Uterus (tissue), 3 donors: ENCODE measurements at regions not wholly inside any gene's neighbourhood (a gene's known extent, or its start where the extent isn't known, plus 50 kb on each side); places are given as distances from the start of the nearest gene placed in this dataset.

Source experiments
- DNase-seq, 2 donors: peaks; one replicate each; pipeline ENCODE4 v3.0.0-alpha.2; 2019 to 2020
- H3K27ac ChIP-seq, 2 donors: fragments of 200-600 bp; sonication (generic); 1 replicate in 1 of 2; 2 replicates in 1 of 2; pipeline ENCODE4 v1.5.1; 2016 to 2018
- H3K27me3 ChIP-seq, 2 donors: fragments of 200-600 bp; sonication (generic); one replicate each; pipeline ENCODE4 v1.5.1; 2018 to 2019; ENCODE audit warnings: control low read depth in 1 of 2
- H3K36me3 ChIP-seq, 2 donors: fragments of 200-600 bp; sonication (generic); one replicate each; pipeline ENCODE4 v1.5.1; 2019; ENCODE audit warnings: control low read depth in 1 of 2
- H3K4me1 ChIP-seq, 2 donors: fragments of 200-600 bp; sonication (generic); one replicate each; pipeline ENCODE4 v1.5.1; 2018 to 2019; ENCODE audit warnings: control low read depth in 1 of 2
- H3K4me3 ChIP-seq, 2 donors: fragments of 200-600 bp; sonication (generic); 1 replicate in 1 of 2; 2 replicates in 1 of 2; pipeline ENCODE4 v1.5.1; 2018 to 2019; ENCODE audit warnings: mild to moderate bottlenecking in 1 of 2
- H3K9me3 ChIP-seq, 2 donors: fragments of 200-600 bp; sonication (generic); one replicate each; pipeline ENCODE4 v1.5.1; 2019; ENCODE audit warnings: control low read depth in 1 of 2
- POLR2A ChIP-seq, 2 donors: fragments of 450-650 bp; IDR thresholded peaks; one replicate each; pipeline ENCODE4 v1.6.1; 2016; ENCODE audit warnings: antibody characterized with exemption in 2 of 2, mild to moderate bottlenecking in 1 of 2, moderate library complexity in 1 of 2
- intact Hi-C: fragments of 100-400 bp; cut with DNase I; formaldehyde crosslinking; loops from one replicate; pipeline ENCODE4 v1.15.1; 2023; ENCODE audit warnings: low total_unique reads
- TF ChIP-seq, protein P1 (sequence below), 4 experiments: fragments of 200-600 bp in 2 of 4; fragments of 450-650 bp in 2 of 4; sonication (generic) in 2 of 4; IDR thresholded peaks; one replicate each; pipeline ENCODE4 v1.5.1; 2016 to 2019; ENCODE audit warnings: antibody characterized with exemption in 4 of 4, mild to moderate bottlenecking in 2 of 4, moderate library complexity in 1 of 4
- donor health status: DM: yes; HTN: yes; CAD: no.

DNA sequence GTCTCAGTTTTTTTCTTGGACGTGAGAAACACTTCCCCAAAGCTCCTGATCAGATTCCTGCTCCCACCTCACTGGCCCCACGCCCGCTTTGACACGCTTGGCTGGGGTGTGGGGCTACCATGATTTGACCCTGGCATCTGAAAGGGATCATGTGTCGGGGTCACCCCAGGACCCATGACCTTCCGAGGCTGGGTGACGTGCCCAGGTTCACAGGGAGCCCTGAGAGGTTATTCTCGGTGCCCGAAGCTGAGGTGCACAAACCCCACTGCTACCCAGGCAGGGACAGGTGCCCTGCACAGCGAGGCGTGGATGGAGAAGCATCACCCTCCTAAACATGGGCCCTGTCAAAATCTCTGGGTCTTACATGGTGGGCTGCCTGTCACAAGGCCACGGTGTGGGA is 404.1 kb downstream of the GALR1 start:
- Histone ChIP-seq H3K9me3 (no peaks in the 10 kb centered on the region), H3K4me3 (no peak overlapping the region), H3K36me3 (no peaks in the 10 kb centered on the region), H3K27ac (no peak overlapping the region), H3K4me1 (no peaks in the 10 kb centered on the region), H3K27me3 (no peaks in the 10 kb centered on the region)
- no peak for TF ChIP-seq POLR2A (IDR thresholded peaks at IDR 0.05)
- TF ChIP-seq, protein P1, sequence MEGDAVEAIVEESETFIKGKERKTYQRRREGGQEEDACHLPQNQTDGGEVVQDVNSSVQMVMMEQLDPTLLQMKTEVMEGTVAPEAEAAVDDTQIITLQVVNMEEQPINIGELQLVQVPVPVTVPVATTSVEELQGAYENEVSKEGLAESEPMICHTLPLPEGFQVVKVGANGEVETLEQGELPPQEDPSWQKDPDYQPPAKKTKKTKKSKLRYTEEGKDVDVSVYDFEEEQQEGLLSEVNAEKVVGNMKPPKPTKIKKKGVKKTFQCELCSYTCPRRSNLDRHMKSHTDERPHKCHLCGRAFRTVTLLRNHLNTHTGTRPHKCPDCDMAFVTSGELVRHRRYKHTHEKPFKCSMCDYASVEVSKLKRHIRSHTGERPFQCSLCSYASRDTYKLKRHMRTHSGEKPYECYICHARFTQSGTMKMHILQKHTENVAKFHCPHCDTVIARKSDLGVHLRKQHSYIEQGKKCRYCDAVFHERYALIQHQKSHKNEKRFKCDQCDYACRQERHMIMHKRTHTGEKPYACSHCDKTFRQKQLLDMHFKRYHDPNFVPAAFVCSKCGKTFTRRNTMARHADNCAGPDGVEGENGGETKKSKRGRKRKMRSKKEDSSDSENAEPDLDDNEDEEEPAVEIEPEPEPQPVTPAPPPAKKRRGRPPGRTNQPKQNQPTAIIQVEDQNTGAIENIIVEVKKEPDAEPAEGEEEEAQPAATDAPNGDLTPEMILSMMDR (IDR thresholded peaks at IDR 0.05), result no peak
- DNase-seq, result no peak
- intact Hi-C loops, result no loop called here

DNA sequence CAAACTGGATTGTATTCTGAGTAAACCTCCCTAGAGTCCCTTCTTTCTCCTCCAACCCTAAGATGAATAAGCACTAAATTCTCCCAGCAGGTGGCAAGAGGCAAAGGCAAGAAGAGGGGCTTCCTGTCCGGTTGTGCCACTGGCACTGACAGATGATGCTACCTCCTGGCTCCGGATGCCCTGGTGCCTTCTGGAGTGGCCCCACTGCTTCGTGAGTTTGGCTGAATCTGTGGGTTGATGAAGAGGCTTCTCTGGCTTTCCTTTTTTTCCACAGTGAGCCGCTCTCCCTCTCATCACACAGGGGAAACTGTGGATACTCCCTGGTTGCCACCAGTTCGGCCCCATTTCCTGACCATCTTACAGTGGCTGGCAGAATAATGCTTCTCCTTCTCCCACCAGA is 404.7 kb downstream of the GALR1 start:
- no peaks in the 10 kb centered on the region for H3K36me3 ChIP-seq

DNA sequence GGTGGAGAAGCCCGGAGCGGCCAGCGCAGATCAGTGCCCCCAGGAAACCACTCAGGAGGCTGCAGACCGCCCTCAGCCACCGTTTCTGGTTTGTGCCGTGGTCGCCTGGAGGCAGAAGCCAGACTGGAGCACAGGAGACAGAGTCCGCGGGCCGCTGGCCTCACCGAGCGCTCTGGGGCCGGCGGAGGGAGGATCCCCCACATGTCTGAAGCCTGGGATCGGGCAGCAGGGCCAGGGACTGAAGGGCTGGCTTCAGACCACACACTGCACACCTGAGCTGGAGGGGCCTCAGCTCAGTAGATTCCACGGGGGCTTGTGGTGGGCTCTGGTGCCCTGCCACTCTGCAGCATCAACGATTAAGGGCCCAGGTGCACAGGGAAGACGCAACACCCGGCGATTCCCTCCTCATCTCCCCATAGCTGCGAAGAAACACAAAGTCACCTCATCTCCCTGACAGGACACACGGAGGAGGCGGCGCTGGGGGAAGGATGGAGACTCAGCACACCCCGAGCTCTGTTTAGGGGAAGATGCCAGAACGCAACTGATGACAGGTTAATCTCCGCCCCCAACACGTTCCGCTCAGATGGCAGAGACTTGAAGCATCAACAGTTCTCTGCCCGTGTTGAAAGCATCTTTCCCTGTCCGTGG is 408.1 kb downstream of the GALR1 start:
- no peak overlapping the region for H3K4me3 ChIP-seq
- intact Hi-C loops, result no loop called here
- H3K27me3 ChIP-seq, result no peaks in the 10 kb centered on the region
- no peak for DNase-seq
- H3K9me3 ChIP-seq, result no peaks in the 10 kb centered on the region
- no peaks in the 10 kb centered on the region for H3K36me3 ChIP-seq
- H3K27ac ChIP-seq, result no peak overlapping the region
- TF ChIP-seq POLR2A (IDR thresholded peaks at IDR 0.05), result no peak
- TF ChIP-seq, protein P1 (IDR thresholded peaks at IDR 0.05), result no peak
- H3K4me1 ChIP-seq, result no peaks in the 10 kb centered on the region

More for the DNA sequence above, 404.7 kb downstream of the GALR1 start:
- H3K4me1 ChIP-seq, result no peaks in the 10 kb centered on the region
- TF ChIP-seq, protein P1 (IDR thresholded peaks at IDR 0.05), result no peak
- no peak for TF ChIP-seq POLR2A (IDR thresholded peaks at IDR 0.05)
- DNase-seq, result no peak
- no peak overlapping the region for H3K27ac ChIP-seq
- no peaks in the 10 kb centered on the region for H3K9me3 ChIP-seq
- intact Hi-C loops, result no loop called here
- no peak overlapping the region for H3K4me3 ChIP-seq
- no peaks in the 10 kb centered on the region for H3K27me3 ChIP-seq

DNA sequence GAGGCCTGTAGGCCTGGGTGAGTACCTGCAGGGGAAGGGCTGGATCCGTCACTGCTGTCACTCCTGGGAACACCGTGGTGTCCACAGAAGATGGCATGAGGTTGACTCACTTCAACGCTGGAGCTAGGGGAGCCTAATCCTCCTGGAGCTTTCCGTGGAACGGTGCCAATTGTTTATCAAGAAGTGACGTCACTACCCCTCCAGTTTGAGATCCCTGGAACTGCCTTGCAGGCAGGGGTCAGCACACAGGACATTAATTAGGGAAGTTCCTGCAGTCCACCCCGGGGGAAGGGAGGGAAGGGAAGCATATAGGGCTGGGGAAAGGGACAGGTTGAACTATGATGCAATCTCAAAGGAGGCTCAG is 408.6 kb downstream of the GALR1 start:
- H3K36me3 ChIP-seq, result no peaks in the 10 kb centered on the region
- intact Hi-C loops, result no loop called here
- H3K27me3 ChIP-seq, result no peaks in the 10 kb centered on the region
- H3K9me3 ChIP-seq, result no peaks in the 10 kb centered on the region
- no peaks in the 10 kb centered on the region for H3K4me1 ChIP-seq
- TF ChIP-seq, protein P1 (IDR thresholded peaks at IDR 0.05), result no peak
- no peak for TF ChIP-seq POLR2A (IDR thresholded peaks at IDR 0.05)
- no peak overlapping the region for H3K27ac ChIP-seq
- no peak overlapping the region for H3K4me3 ChIP-seq
- no peak for DNase-seq

DNA sequence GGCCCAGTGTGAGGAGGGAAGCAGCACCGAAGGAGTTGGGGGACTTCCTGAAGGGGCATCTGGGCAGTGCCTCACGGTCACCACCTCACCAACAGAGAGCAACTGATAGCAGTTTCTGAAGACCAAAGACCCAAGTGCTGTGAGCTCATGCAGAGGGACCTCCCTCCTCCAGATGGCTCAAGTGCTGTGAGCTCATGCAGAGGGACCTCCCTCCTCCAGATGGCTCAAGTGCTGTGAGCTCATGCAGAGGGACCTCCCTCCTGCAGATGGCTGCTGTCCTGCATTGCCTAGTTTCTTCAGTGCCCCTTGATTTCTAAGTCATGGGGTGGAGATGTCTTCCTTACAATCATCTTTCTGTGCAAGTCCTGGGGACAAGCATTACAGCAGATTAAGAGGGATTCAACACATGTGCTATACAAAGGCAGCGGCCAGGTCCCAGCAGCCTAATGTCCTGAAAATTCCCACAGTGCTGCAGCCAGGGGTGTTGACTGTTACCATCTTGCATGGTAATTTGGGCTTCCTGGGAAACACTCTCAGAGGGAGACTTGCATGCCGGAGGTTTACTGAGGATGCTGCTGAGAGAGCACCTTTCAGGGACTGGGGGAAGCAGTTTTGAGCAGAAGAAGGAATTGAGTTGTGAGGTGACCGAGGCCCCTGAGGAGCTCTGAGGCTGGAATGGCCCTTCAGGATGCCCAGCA is 409.3 kb downstream of the GALR1 start:
- no peak for DNase-seq
- TF ChIP-seq, protein P1 (IDR thresholded peaks at IDR 0.05), result no peak
- TF ChIP-seq POLR2A (IDR thresholded peaks at IDR 0.05), result no peak
- no peaks in the 10 kb centered on the region for H3K27me3 ChIP-seq
- H3K4me3 ChIP-seq, result no peak overlapping the region
- intact Hi-C loops, result no loop called here
- no peaks in the 10 kb centered on the region for H3K36me3 ChIP-seq
- H3K9me3 ChIP-seq, result no peaks in the 10 kb centered on the region
- H3K27ac ChIP-seq, result no peak overlapping the region
- no peaks in the 10 kb centered on the region for H3K4me1 ChIP-seq
